K562 (cell line): ENCODE measurements at regions not wholly inside any gene's neighbourhood (a gene's known extent, or its start where the extent isn't known, plus 50 kb on each side); places are given as distances from the start of the nearest gene placed in this dataset.

Source experiments
- ATAC-seq: fragments of 200-7000 bp; cut with Tn5 transposase; 3 replicates; pipeline ENCODE4 v1.9.1; 2020; ENCODE audit warnings: moderate library complexity
- BruUV-seq: library from RNA; stranded (reverse); fragments of 400-500 nt; replicated peaks from 2 replicates; lab custom pipeline; 2021; lab: Mats Ljungman, UMichigan
- CTCF ChIA-PET: fragments of 300-600 bp; formaldehyde crosslinking; extraction: SDS; loops from one replicate; lab custom pipeline; 2021; ENCODE audit warnings: low intra/inter-chr PET ratio; lab: Yijun Ruan, JAX
- POLR2A ChIA-PET: fragments of 300-600, 350-650 bp; sonication (Branson Sonifier 250); formaldehyde crosslinking; extraction: SDS; loops from one replicate; lab custom pipeline; 2021; ENCODE audit warnings: antibody characterized with exemption, inconsistent platforms; lab: Yijun Ruan, JAX
- DNase-seq, 4 experiments: peaks; one replicate each; pipeline versions ENCODE4 v3.0.0 to v3.0.0-alpha.2; 2011 to 2018; ENCODE audit warnings: low spot score in 3 of 4, mixed read lengths in 3 of 4; ENCODE audit errors: extremely low read depth in 1 of 4
- FAIRE-seq: peaks from 2 replicates; lab custom pipeline; 2011; peaks lifted over from hg19 to GRCh38; lab: Jason Lieb, UNC
- H2AFZ ChIP-seq: 2 replicates; pipeline ENCODE4 v1.6.0; 2011; ENCODE audit warnings: low read depth, low read length, control low read depth, inconsistent platforms
- H3K27ac ChIP-seq: fragments of 200-600 bp; 3 replicates; pipeline ENCODE4 v1.8.0; 2011; ENCODE audit warnings: low read depth, mild to moderate bottlenecking, control low read depth, inconsistent platforms, low read length, moderate library complexity, mixed read lengths; ENCODE audit errors: extremely low read depth
- H3K27me3 ChIP-seq, 2 experiments: fragments of 300-600 bp in 1 of 2; 2 replicates in 1 of 2; 3 replicates in 1 of 2; pipeline versions ENCODE4 v1.6.0 to v1.8.0; 2011; ENCODE audit warnings: inconsistent platforms in 2 of 2, low read length in 2 of 2, mild to moderate bottlenecking in 1 of 2, mixed read lengths in 1 of 2, moderate library complexity in 1 of 2; ENCODE audit not compliant: control insufficient read depth in 2 of 2, insufficient read depth in 2 of 2
- H3K36me3 ChIP-seq: fragments of 300-600 bp; 3 replicates; pipeline ENCODE4 v1.8.0; 2011; ENCODE audit warnings: mild to moderate bottlenecking, low read length, inconsistent platforms; ENCODE audit not compliant: control insufficient read depth, insufficient read depth
- H3K4me1 ChIP-seq, 2 experiments: fragments of 200-600 bp in 1 of 2; replicated peaks in 1 of 2; 2 replicates in 1 of 2; 3 replicates in 1 of 2; pipeline versions ENCODE4 v1.5.1 to v1.8.0; 2011; ENCODE audit warnings: inconsistent platforms in 2 of 2, low read length in 2 of 2, mild to moderate bottlenecking in 1 of 2, mixed read lengths in 1 of 2, moderate library complexity in 1 of 2; ENCODE audit not compliant: control insufficient read depth in 2 of 2, insufficient read depth in 2 of 2
- H3K4me2 ChIP-seq: 2 replicates; pipeline ENCODE4 v1.6.1; 2011; ENCODE audit warnings: low read length, control low read depth, inconsistent platforms, mixed read lengths; ENCODE audit not compliant: insufficient read depth
- H3K4me3 ChIP-seq: fragments of 200-600 bp; sonication (generic), shearing (Covaris generic); 2 replicates; pipeline ENCODE4 v1.5.1; 2016; ENCODE audit warnings: control low read depth, inconsistent platforms
- H3K79me2 ChIP-seq: fragments of 200-600 bp; 3 replicates; pipeline ENCODE4 v1.8.0; 2011; ENCODE audit warnings: low read length, inconsistent platforms; ENCODE audit not compliant: control insufficient read depth, insufficient read depth
- H3K9ac ChIP-seq, 2 experiments: 2 replicates each; pipeline versions ENCODE4 v1.6.0 to v1.6.1; 2011; ENCODE audit warnings: low read depth in 2 of 2, low read length in 2 of 2, control low read depth in 1 of 2, inconsistent platforms in 1 of 2, mild to moderate bottlenecking in 1 of 2, mixed read lengths in 1 of 2; ENCODE audit not compliant: insufficient read depth in 1 of 2
- H3K9me1 ChIP-seq: one replicate; pipeline ENCODE4 v1.6.0; 2011; ENCODE audit warnings: inconsistent platforms, mild to moderate bottlenecking, low read length, moderate library complexity; ENCODE audit not compliant: control insufficient read depth, insufficient read depth
- H3K9me3 ChIP-seq: replicated peaks from 2 replicates; pipeline ENCODE4 v1.5.1; 2011; ENCODE audit warnings: low read depth, low read length, inconsistent platforms; ENCODE audit not compliant: control insufficient read depth, insufficient read depth
- H4K20me1 ChIP-seq: replicated peaks from 2 replicates; pipeline ENCODE4 v1.6.1; 2011; ENCODE audit warnings: low read length, inconsistent platforms, mixed read lengths; ENCODE audit not compliant: control insufficient read depth, insufficient read depth
- ATF2 ChIP-seq: sonication (generic); formaldehyde crosslinking; IDR thresholded peaks from 2 replicates; pipeline ENCODE4 v1.8.1; 2022; ENCODE audit warnings: missing genetic modification reagents
- DDX20 ChIP-seq: fragments of 450-650 bp; IDR thresholded peaks from 2 replicates; pipeline ENCODE4 v1.6.1; 2016; ENCODE audit warnings: missing genetic modification characterization, low read depth, mild to moderate bottlenecking, missing compliant biosample characterization, moderate library complexity
- HNRNPLL ChIP-seq: fragments of 200-400 bp; formaldehyde crosslinking; IDR thresholded peaks from 2 replicates; pipeline ENCODE4 v1.6.1; 2017; ENCODE audit warnings: low read length, low read depth, mild to moderate bottlenecking; ENCODE audit not compliant: poor library complexity, severe bottlenecking
- NR1H2 ChIP-seq: sonication (generic); formaldehyde crosslinking; IDR thresholded peaks from 2 replicates; pipeline ENCODE4 v1.4.0; 2020; ENCODE audit warnings: mild to moderate bottlenecking, missing genetic modification reagents
- RBM39 ChIP-seq: fragments of 200-400 bp; formaldehyde crosslinking; optimal IDR thresholded peaks from 2 replicates; pipeline ENCODE3; 2018; ENCODE audit warnings: low read depth, low read length
- STAT6 ChIP-seq: sonication (generic); formaldehyde crosslinking; IDR thresholded peaks from 2 replicates; pipeline ENCODE4 v1.8.1; 2023; ENCODE audit warnings: mild to moderate bottlenecking, missing genetic modification reagents
- ZNF395 ChIP-seq: fragments of 200-800 bp; sonication (Bioruptor generic); IDR thresholded peaks from 2 replicates; pipeline ENCODE4 v1.6.1; 2017; ENCODE audit warnings: missing genetic modification characterization, missing compliant biosample characterization
- ZNF398 ChIP-seq: fragments of 250-450 bp; sonication (Bioruptor Pico); IDR thresholded peaks from 2 replicates; pipeline ENCODE4 v1.8.0; 2021; ENCODE audit warnings: moderate library complexity, mild to moderate bottlenecking, inconsistent platforms
- ZNF583 ChIP-seq: fragments of 250-450 bp; sonication (Bioruptor Pico); IDR thresholded peaks from 2 replicates; pipeline ENCODE4 v1.4.0; 2020
- WGBS: fragments of 100-300 bp; shearing (Covaris generic); methylation state at CpG from one replicate; pipeline ENCODE4 v1.1.6; 2016; ENCODE audit warnings: low coverage, mixed read lengths; ENCODE audit not compliant: insufficient coverage; ENCODE audit errors: missing lambda C conversion rate; 5-methylcytosine and 5-hydroxymethylcytosine counted together
- in situ Hi-C: fragments of 300-500 bp; cut with MboI; formaldehyde crosslinking; loops from 4 replicates; pipeline ENCODE4 v1.15.0; 2018; ENCODE audit warnings: inconsistent platforms, mixed read lengths
- intact Hi-C: fragments of 100-400 bp; cut with micrococcal nuclease; formaldehyde crosslinking; loops from 2 replicates; pipeline ENCODE4 v1.14.2; 2022

- no peaks in the 10 kb centered on the region for H4K20me1 ChIP-seq
- ChIA-PET POLR2A (no interaction called here), CTCF (no interaction called here)
- H3K27ac ChIP-seq, result no peak overlapping the region
- no peak overlapping the region for H3K4me2 ChIP-seq
- no peak overlapping the region for H3K9ac ChIP-seq
- WGBS, result 0% methylated on average over 1 of the region's 1 CpG
- H3K79me2 ChIP-seq, result no peaks in the 10 kb centered on the region
- no peaks in the 10 kb centered on the region for H3K36me3 ChIP-seq
- no peak overlapping the region for H2AFZ ChIP-seq
- DNase-seq, result no peak
- no peaks in the 10 kb centered on the region for H3K9me1 ChIP-seq
- H3K27me3 ChIP-seq, result no peaks in the 10 kb centered on the region
- H3K4me3 ChIP-seq, result no peak overlapping the region
- no peak for FAIRE-seq
- ATAC-seq, result no peak
- no peaks in the 10 kb centered on the region for H3K9me3 ChIP-seq
- TF ChIP-seq ZNF395 (CRISPR knock-in tag), result no peak
- H3K4me1 ChIP-seq, result no peaks in the 10 kb centered on the region
- intact Hi-C loops, result no loop called here
- in situ Hi-C loops, result no loop called here
- no TSS peak for BruUV-seq
Measured at GRCh38 chr5:93221773-93222172, 359.2 kb downstream of the NR2F1-AS1 start.

- H3K79me2 ChIP-seq, result no peaks in the 10 kb centered on the region
- no peak overlapping the region for H3K4me3 ChIP-seq
- H3K4me2 ChIP-seq, result no peak overlapping the region
- ChIA-PET POLR2A (no interaction called here), CTCF (no interaction called here)
- no peak overlapping the region for H3K27ac ChIP-seq
- ATAC-seq, result no peak
- no peak overlapping the region for H3K9ac ChIP-seq
- no peaks in the 10 kb centered on the region for H3K36me3 ChIP-seq
- in situ Hi-C loops (no loop called here), intact Hi-C loops (no loop called here)
- no peak overlapping the region for H2AFZ ChIP-seq
- H3K9me3 ChIP-seq, result no peaks in the 10 kb centered on the region
- WGBS, result 0% methylated on average over 3 of the region's 3 CpGs
- no TSS peak for BruUV-seq
- no peaks in the 10 kb centered on the region for H4K20me1 ChIP-seq
- H3K9me1 ChIP-seq, result no peaks in the 10 kb centered on the region
- no peak for FAIRE-seq
- no peaks in the 10 kb centered on the region for H3K4me1 ChIP-seq
- no peak for DNase-seq
- H3K27me3 ChIP-seq, result no peaks in the 10 kb centered on the region
- TF ChIP-seq ATF2 (CRISPR knock-in tag), result no peak
- TF ChIP-seq RBM39, result no peak
- no peak for TF ChIP-seq HNRNPLL
- no peak for TF ChIP-seq DDX20 (tag)
- no peak for TF ChIP-seq ZNF398 (CRISPR knock-in tag)
- no peak for TF ChIP-seq ZNF583
- TF ChIP-seq NR1H2 (CRISPR knock-in tag), result no peak
- TF ChIP-seq STAT6 (CRISPR knock-in tag), result no peak
Measured at GRCh38 chr5:93220431-93220830, 360.6 kb downstream of the NR2F1-AS1 start.
